Upper lobe of left lung (tissue), 6 donors: ENCODE measurements at regions not wholly inside any gene's neighbourhood (a gene's known extent, or its start where the extent isn't known, plus 50 kb on each side); places are given as distances from the start of the nearest gene placed in this dataset.

Source experiments
- ATAC-seq, 2 donors: fragments of 200-7000 bp; cut with Tn5 transposase; one replicate each; pipeline ENCODE4 v1.9.1; 2022; ENCODE audit warnings: mild to moderate bottlenecking in 2 of 2, moderate library complexity in 2 of 2; ENCODE audit not compliant: low FRiP score in 2 of 2
- DNase-seq, 2 donors: peaks; one replicate each; pipeline ENCODE4 v3.0.0-alpha.2; 2019 to 2020
- H3K27ac ChIP-seq, 4 donors: fragments of 200-600 bp; sonication (generic); one replicate each; pipeline ENCODE4 v1.5.1; 2016 to 2019
- H3K27me3 ChIP-seq, 4 donors: fragments of 200-600 bp; sonication (generic); one replicate each; pipeline ENCODE4 v1.5.1; 2017 to 2019
- H3K36me3 ChIP-seq, 4 donors: fragments of 200-600 bp; sonication (generic); one replicate each; pipeline ENCODE4 v1.5.1; 2016 to 2019
- H3K4me1 ChIP-seq, 4 donors: fragments of 200-600 bp; sonication (generic); one replicate each; pipeline ENCODE4 v1.5.1; 2018 to 2019
- H3K4me3 ChIP-seq, 4 donors: fragments of 200-600 bp; sonication (generic); one replicate each; pipeline ENCODE4 v1.5.1; 2017 to 2019; ENCODE audit warnings: mild to moderate bottlenecking in 2 of 4, moderate library complexity in 1 of 4
- H3K9me3 ChIP-seq, 4 donors: fragments of 200-600 bp; sonication (generic); one replicate each; pipeline ENCODE4 v1.5.1; 2018 to 2019
- CTCF ChIP-seq, 6 experiments: fragments of 450-650 bp in 4 of 6; fragments of 200-600 bp in 2 of 6; sonication (generic) in 2 of 6; IDR thresholded peaks; one replicate each; pipeline ENCODE4 v1.5.1; 2016 to 2019; ENCODE audit warnings: antibody characterized with exemption in 6 of 6
- EP300 ChIP-seq, 4 donors: sonication (generic); formaldehyde crosslinking; IDR thresholded peaks; one replicate each; pipeline ENCODE4 v1.5.1; 2017; ENCODE audit warnings: antibody characterized with exemption in 4 of 4, control low read depth in 2 of 4
- POLR2A ChIP-seq, 4 donors: fragments of 450-650 bp; IDR thresholded peaks; one replicate each; pipeline ENCODE4 v1.5.1; 2016 to 2017; ENCODE audit warnings: antibody characterized with exemption in 4 of 4, mild to moderate bottlenecking in 2 of 4
- POLR2AphosphoS5 ChIP-seq, 2 donors: sonication (generic); formaldehyde crosslinking; IDR thresholded peaks; one replicate each; pipeline ENCODE4 v1.5.1; 2017; ENCODE audit warnings: antibody characterized with exemption in 2 of 2
- WGBS, 2 donors: methylation state at CpG; one replicate each; pipeline ENCODE4 v1.1.5; 2017 to 2018; 5-methylcytosine and 5-hydroxymethylcytosine counted together
- donor health status: DM: no; HTN: no; CAD: no; lungs with moderate emphysema.
- donor health status: DM: no; HTN: yes; CAD: no; lungs with severe emphysema.

GRCh38 chr2:45074713-45075112 lies 65.5 kb upstream of the SIX2 start:
- 73 to 85% methylated on average over 4 of the region's 4 CpGs for WGBS, 2 donors
- no peaks in the 10 kb centered on the region for H3K27me3 ChIP-seq
- DNase-seq (no peak), ATAC-seq (no peak)
- no peaks in the 10 kb centered on the region for H3K9me3 ChIP-seq
- no peak overlapping the region for H3K27ac ChIP-seq
- no peak overlapping the region for H3K4me3 ChIP-seq
- TF ChIP-seq POLR2A (IDR thresholded peaks at IDR 0.05) (no peak), EP300 (IDR thresholded peaks at IDR 0.05) (no peak), CTCF (IDR thresholded peaks at IDR 0.05) (no peak), POLR2AphosphoS5 (IDR thresholded peaks at IDR 0.05) (no peak)
- no peaks in the 10 kb centered on the region for H3K4me1 ChIP-seq
- H3K36me3 ChIP-seq = no peaks in the 10 kb centered on the region

- TF ChIP-seq POLR2AphosphoS5 (IDR thresholded peaks at IDR 0.05) = no peak
- TF ChIP-seq CTCF (IDR thresholded peaks at IDR 0.05) = no peak
- TF ChIP-seq EP300 (IDR thresholded peaks at IDR 0.05) = no peak
- no peak for TF ChIP-seq POLR2A (IDR thresholded peaks at IDR 0.05)
- H3K4me1 ChIP-seq = no peaks in the 10 kb centered on the region
- H3K27me3 ChIP-seq = no peaks in the 10 kb centered on the region
- no peaks in the 10 kb centered on the region for H3K9me3 ChIP-seq
- H3K27ac ChIP-seq = no peak overlapping the region
- ATAC-seq (no peak), DNase-seq (no peak)
- no peak overlapping the region for H3K4me3 ChIP-seq
- WGBS, 2 donors = 86 to 91% methylated on average over 8 of the region's 8 CpGs
- H3K36me3 ChIP-seq = no peaks in the 10 kb centered on the region
These were observed 63.6 kb upstream of the SIX2 start for GRCh38 chr2:45072862-45073237.

GRCh38 chr2:45072064-45072861 lies 63.0 kb upstream of the SIX2 start:
- WGBS, 2 donors = 72 to 83% methylated on average over 4 to 9 of the region's 9 CpGs

GRCh38 chr2:45070113-45070652 lies 60.9 kb upstream of the SIX2 start:
- no peak for DNase-seq
- Histone ChIP-seq H3K4me3 (no peak overlapping the region), H3K9me3 (no peaks in the 10 kb centered on the region), H3K27me3 (no peaks in the 10 kb centered on the region), H3K27ac (no peak overlapping the region), H3K4me1 (no peaks in the 10 kb centered on the region), H3K36me3 (no peaks in the 10 kb centered on the region)
- 42 to 49% methylated on average over 9 of the region's 9 CpGs for WGBS, 2 donors
- TF ChIP-seq CTCF (IDR thresholded peaks at IDR 0.05) (no peak), EP300 (IDR thresholded peaks at IDR 0.05) (no peak), POLR2AphosphoS5 (IDR thresholded peaks at IDR 0.05) (no peak), POLR2A (IDR thresholded peaks at IDR 0.05) (no peak)
- ATAC-seq = no peak

More at GRCh38 chr2:45072064-45072861, 63.0 kb upstream of the SIX2 start:
- Histone ChIP-seq H3K27me3 (no peaks in the 10 kb centered on the region), H3K36me3 (no peaks in the 10 kb centered on the region), H3K9me3 (no peaks in the 10 kb centered on the region), H3K27ac (no peak overlapping the region), H3K4me1 (no peaks in the 10 kb centered on the region), H3K4me3 (no peak overlapping the region)
- ATAC-seq = no peak
- peak in 1 of 2 donors; percentile 60 for DNase-seq
- TF ChIP-seq POLR2AphosphoS5 (IDR thresholded peaks at IDR 0.05) (no peak), CTCF (IDR thresholded peaks at IDR 0.05) (no peak), EP300 (IDR thresholded peaks at IDR 0.05) (no peak), POLR2A (IDR thresholded peaks at IDR 0.05) (no peak)

- Histone ChIP-seq H3K27me3 (no peaks in the 10 kb centered on the region), H3K4me3 (no peak overlapping the region), H3K36me3 (no peaks in the 10 kb centered on the region), H3K27ac (no peak overlapping the region), H3K9me3 (no peaks in the 10 kb centered on the region), H3K4me1 (no peaks in the 10 kb centered on the region)
- DNase-seq = no peak
- no peak for ATAC-seq
- WGBS, 2 donors = 89 to 94% methylated on average over 5 of the region's 5 CpGs
- TF ChIP-seq POLR2A (IDR thresholded peaks at IDR 0.05) (no peak), CTCF (IDR thresholded peaks at IDR 0.05) (no peak)
These were observed 60.4 kb upstream of the SIX2 start for GRCh38 chr2:45069684-45070083.
